Endodermal cell (in vitro differentiated cells): ENCODE measurements at regions not wholly inside any gene's neighbourhood (a gene's known extent, or its start where the extent isn't known, plus 50 kb on each side); places are given as distances from the start of the nearest gene placed in this dataset.

ENCODE experiments used
- DNase-seq: peaks from one replicate; pipeline ENCODE4 v3.0.0-alpha.2; 2017
- H3K27ac ChIP-seq: 2 replicates; pipeline ENCODE4 v1.5.1; 2013; ENCODE audit warnings: mild to moderate bottlenecking, low read depth, low read length, moderate library complexity
- H3K27me3 ChIP-seq: 2 replicates; pipeline ENCODE4 v1.6.1; 2013; ENCODE audit warnings: mild to moderate bottlenecking, low read length, moderate library complexity; ENCODE audit not compliant: insufficient read depth, control insufficient read depth, poor library complexity, severe bottlenecking
- H3K36me3 ChIP-seq: 2 replicates; pipeline ENCODE4 v1.7.0; 2013; ENCODE audit warnings: mild to moderate bottlenecking, low read length, moderate library complexity; ENCODE audit not compliant: control insufficient read depth, insufficient read depth
- H3K4me1 ChIP-seq: one replicate; pipeline ENCODE4 v1.7.0; 2013; ENCODE audit warnings: low read length; ENCODE audit not compliant: control insufficient read depth, insufficient read depth
- H3K4me3 ChIP-seq: 2 replicates; pipeline ENCODE4 v1.5.1; 2013; ENCODE audit warnings: mild to moderate bottlenecking, low read length, moderate library complexity
- H3K9ac ChIP-seq: 2 replicates; pipeline ENCODE4 v1.6.1; 2013; ENCODE audit warnings: mild to moderate bottlenecking, low read length, moderate library complexity; ENCODE audit not compliant: poor library complexity, severe bottlenecking; ENCODE audit errors: extremely low read depth
- H3K9me3 ChIP-seq: 2 replicates; pipeline ENCODE4 v1.6.1; 2013; ENCODE audit warnings: mild to moderate bottlenecking, low read length, moderate library complexity; ENCODE audit not compliant: control insufficient read depth
- H3K27ac Mint-ChIP-seq: 2 replicates; pipeline ENCODE4 v1.8.0; 2020; ENCODE audit warnings: mixed read lengths
- H3K27me3 Mint-ChIP-seq: 2 replicates; pipeline ENCODE4 v1.8.0; 2021; ENCODE audit warnings: mild to moderate bottlenecking, mixed read lengths; ENCODE audit not compliant: insufficient read depth
- H3K36me3 Mint-ChIP-seq: 2 replicates; pipeline ENCODE4 v1.8.0; 2020; ENCODE audit warnings: low read depth, mixed read lengths
- H3K4me1 Mint-ChIP-seq: 2 replicates; pipeline ENCODE4 v1.8.0; 2020; ENCODE audit warnings: mixed read lengths
- H3K4me3 Mint-ChIP-seq: 2 replicates; pipeline ENCODE4 v1.8.0; 2020; ENCODE audit warnings: mild to moderate bottlenecking, moderate library complexity, mixed read lengths
- H3K9me3 Mint-ChIP-seq: 2 replicates; pipeline ENCODE4 v1.8.0; 2020; ENCODE audit warnings: mild to moderate bottlenecking, mixed read lengths
- CTCF ChIP-seq: fragments of 200-600 bp; sonication (generic); conservative IDR thresholded peaks from 2 replicates; pipeline ENCODE4 v1.5.0; 2021; ENCODE audit warnings: antibody characterized with exemption, mild to moderate bottlenecking
- WGBS, 2 experiments: methylation state at CpG; one replicate each; pipeline versions ENCODE4 v1.1.5 to v1.1.7; 2013; ENCODE audit warnings: missing lambda C conversion rate in 2 of 2, mixed read lengths in 1 of 2; ENCODE audit not compliant: insufficient coverage in 1 of 2, insufficient read length in 1 of 2; 5-methylcytosine and 5-hydroxymethylcytosine counted together

- Histone ChIP-seq H3K9me3 (no peaks in the 10 kb centered on the region), H3K4me3 (no peak overlapping the region), H3K36me3 (no peaks in the 10 kb centered on the region), H3K4me1 (no peaks in the 10 kb centered on the region), H3K27me3 (no peaks in the 10 kb centered on the region), H3K27ac (no peak overlapping the region), H3K9ac (no peak overlapping the region)
- H3K27me3 Mint-ChIP-seq = no peaks in the 10 kb centered on the region
- no peak overlapping the region for H3K4me3 Mint-ChIP-seq
- H3K27ac Mint-ChIP-seq = no peak overlapping the region
- DNase-seq = no peak
- TF ChIP-seq CTCF = no peak
- no CpG with 5 or more reads among the region's 1 CpG for WGBS, 2 experiments
- H3K9me3 Mint-ChIP-seq = no peaks in the 10 kb centered on the region
- H3K4me1 Mint-ChIP-seq = peaks cover 6% of the 10 kb centered on the region
- no peaks in the 10 kb centered on the region for H3K36me3 Mint-ChIP-seq
These were observed 772.2 kb upstream of the NOVA1 start for GRCh38 chr14:27370074-27370473.

GRCh38 chr14:27370775-27371174 lies 772.9 kb upstream of the NOVA1 start:
- Histone ChIP-seq H3K27me3 (no peaks in the 10 kb centered on the region), H3K4me1 (no peaks in the 10 kb centered on the region), H3K9me3 (no peaks in the 10 kb centered on the region), H3K4me3 (no peak overlapping the region), H3K9ac (no peak overlapping the region), H3K27ac (no peak overlapping the region), H3K36me3 (no peaks in the 10 kb centered on the region)
- DNase-seq = no peak
- Mint-ChIP-seq H3K4me1 (peaks cover 6% of the 10 kb centered on the region), H3K27me3 (no peaks in the 10 kb centered on the region), H3K4me3 (no peak overlapping the region), H3K9me3 (no peaks in the 10 kb centered on the region), H3K36me3 (no peaks in the 10 kb centered on the region), H3K27ac (no peak overlapping the region)
- TF ChIP-seq CTCF = no peak

DNA sequence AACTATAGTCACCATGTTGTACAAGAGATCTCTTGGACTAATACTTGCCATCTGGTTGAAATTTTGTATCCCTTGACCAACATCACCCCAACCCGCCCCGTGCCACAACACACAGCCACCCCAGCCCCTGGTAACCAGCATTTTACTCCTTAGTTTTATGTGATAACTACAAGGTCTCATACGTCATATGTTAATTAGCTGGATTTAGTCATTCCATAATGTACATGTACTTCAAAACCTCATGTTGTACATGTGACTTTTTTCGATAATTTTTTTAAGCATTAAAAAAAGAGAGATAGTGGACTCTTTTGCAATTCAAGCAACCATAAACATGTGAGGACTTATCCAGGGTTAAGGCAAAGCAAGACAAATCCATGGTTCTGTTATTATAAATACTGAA lies 773.4 kb upstream of the NOVA1 start:
- H3K9ac ChIP-seq = no peak overlapping the region
- no peaks in the 10 kb centered on the region for H3K27me3 Mint-ChIP-seq
- 97% methylated on average over 4 of the region's 4 CpGs; no CpG with 5 or more reads in 1 of the 2 experiments for WGBS, 2 experiments
- no peak for DNase-seq
- no peak overlapping the region for H3K27ac ChIP-seq
- H3K4me1 ChIP-seq = no peaks in the 10 kb centered on the region
- no peak overlapping the region for H3K27ac Mint-ChIP-seq
- no peak overlapping the region for H3K4me3 ChIP-seq
- H3K9me3 ChIP-seq = no peaks in the 10 kb centered on the region
- H3K27me3 ChIP-seq = no peaks in the 10 kb centered on the region
- H3K36me3 Mint-ChIP-seq = no peaks in the 10 kb centered on the region
- H3K4me3 Mint-ChIP-seq = no peak overlapping the region
- H3K4me1 Mint-ChIP-seq = peaks cover 6% of the 10 kb centered on the region
- TF ChIP-seq CTCF = no peak
- no peaks in the 10 kb centered on the region for H3K36me3 ChIP-seq
- H3K9me3 Mint-ChIP-seq = no peaks in the 10 kb centered on the region
